ENCODE measurements at regions not wholly inside any gene's neighbourhood (a gene's known extent, or its start where the extent isn't known, plus 50 kb on each side); places are given as distances from the start of the nearest gene placed in this dataset.

- no peak for DNase-seq
- peaks cover 72% of the 10 kb centered on the region for H3K36me3 Mint-ChIP-seq (ENCODE audit: low read depth)
- peaks cover 65% of the 10 kb centered on the region for H3K36me3 ChIP-seq (ENCODE audit: control insufficient read depth, insufficient read depth, low read length)
- H3K27ac ChIP-seq (ENCODE audit: low read depth, low read length) = no peak overlapping the region
- H3K9ac ChIP-seq (ENCODE audit: extremely low read depth, low read length, poor library complexity, severe bottlenecking) = no peak overlapping the region
- no peak overlapping the region for H3K4me3 Mint-ChIP-seq
- no peaks in the 10 kb centered on the region for H3K9me3 ChIP-seq (ENCODE audit: control insufficient read depth, low read length)
- H3K4me1 ChIP-seq (ENCODE audit: control insufficient read depth, insufficient read depth, low read length) = no peaks in the 10 kb centered on the region
- H3K4me3 ChIP-seq (ENCODE audit: low read length) = no peak overlapping the region
- TF ChIP-seq, protein P1, sequence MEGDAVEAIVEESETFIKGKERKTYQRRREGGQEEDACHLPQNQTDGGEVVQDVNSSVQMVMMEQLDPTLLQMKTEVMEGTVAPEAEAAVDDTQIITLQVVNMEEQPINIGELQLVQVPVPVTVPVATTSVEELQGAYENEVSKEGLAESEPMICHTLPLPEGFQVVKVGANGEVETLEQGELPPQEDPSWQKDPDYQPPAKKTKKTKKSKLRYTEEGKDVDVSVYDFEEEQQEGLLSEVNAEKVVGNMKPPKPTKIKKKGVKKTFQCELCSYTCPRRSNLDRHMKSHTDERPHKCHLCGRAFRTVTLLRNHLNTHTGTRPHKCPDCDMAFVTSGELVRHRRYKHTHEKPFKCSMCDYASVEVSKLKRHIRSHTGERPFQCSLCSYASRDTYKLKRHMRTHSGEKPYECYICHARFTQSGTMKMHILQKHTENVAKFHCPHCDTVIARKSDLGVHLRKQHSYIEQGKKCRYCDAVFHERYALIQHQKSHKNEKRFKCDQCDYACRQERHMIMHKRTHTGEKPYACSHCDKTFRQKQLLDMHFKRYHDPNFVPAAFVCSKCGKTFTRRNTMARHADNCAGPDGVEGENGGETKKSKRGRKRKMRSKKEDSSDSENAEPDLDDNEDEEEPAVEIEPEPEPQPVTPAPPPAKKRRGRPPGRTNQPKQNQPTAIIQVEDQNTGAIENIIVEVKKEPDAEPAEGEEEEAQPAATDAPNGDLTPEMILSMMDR (conservative IDR thresholded peaks at IDR 0.05) = no peak
- H3K9me3 Mint-ChIP-seq = peaks cover 3% of the 10 kb centered on the region
- H3K27me3 ChIP-seq (ENCODE audit: control insufficient read depth, insufficient read depth, low read length, poor library complexity, severe bottlenecking) = no peaks in the 10 kb centered on the region
- 95 to 99% methylated on average over 10 to 16 of the region's 16 CpGs for WGBS, 2 experiments (ENCODE audit: insufficient coverage in 1 of 2, insufficient read length in 1 of 2)
- H3K27me3 Mint-ChIP-seq (ENCODE audit: insufficient read depth) = no peaks in the 10 kb centered on the region
- no peak overlapping the region for H3K27ac Mint-ChIP-seq
- no peaks in the 10 kb centered on the region for H3K4me1 Mint-ChIP-seq
Observed at GRCh38 chr19:5220866-5221265, 119.7 kb downstream of the PTPRS start.

- no peaks in the 10 kb centered on the region for H3K9me3 ChIP-seq (ENCODE audit: control insufficient read depth, low read length)
- no peak overlapping the region for H3K4me3 Mint-ChIP-seq
- TF ChIP-seq, protein P1 (conservative IDR thresholded peaks at IDR 0.05) = no peak
- no peaks in the 10 kb centered on the region for H3K4me1 Mint-ChIP-seq
- no peak for DNase-seq
- H3K9ac ChIP-seq (ENCODE audit: extremely low read depth, low read length, poor library complexity, severe bottlenecking) = no peak overlapping the region
- H3K4me3 ChIP-seq (ENCODE audit: low read length) = no peak overlapping the region
- no peaks in the 10 kb centered on the region for H3K4me1 ChIP-seq (ENCODE audit: control insufficient read depth, insufficient read depth, low read length)
- peaks cover 3% of the 10 kb centered on the region for H3K9me3 Mint-ChIP-seq
- H3K27me3 Mint-ChIP-seq (ENCODE audit: insufficient read depth) = no peaks in the 10 kb centered on the region
- no peak overlapping the region for H3K27ac ChIP-seq (ENCODE audit: low read depth, low read length)
- 96 to 100% methylated on average over 5 of the region's 5 CpGs for WGBS, 2 experiments (ENCODE audit: insufficient coverage in 1 of 2, insufficient read length in 1 of 2)
- peaks cover 67% of the 10 kb centered on the region for H3K36me3 ChIP-seq (ENCODE audit: control insufficient read depth, insufficient read depth, low read length)
- peaks cover 77% of the 10 kb centered on the region for H3K36me3 Mint-ChIP-seq (ENCODE audit: low read depth)
- no peak overlapping the region for H3K27ac Mint-ChIP-seq
- no peaks in the 10 kb centered on the region for H3K27me3 ChIP-seq (ENCODE audit: control insufficient read depth, insufficient read depth, low read length, poor library complexity, severe bottlenecking)
Observed at GRCh38 chr19:5220361-5220760, 120.3 kb downstream of the PTPRS start.

GRCh38 chr19:5219551-5220304 is 120.9 kb downstream of the PTPRS start:
- no peak overlapping the region for H3K27ac ChIP-seq (ENCODE audit: low read depth, low read length)
- H3K9me3 Mint-ChIP-seq = peaks cover 3% of the 10 kb centered on the region
- H3K4me1 Mint-ChIP-seq = no peaks in the 10 kb centered on the region
- TF ChIP-seq, protein P1 (conservative IDR thresholded peaks at IDR 0.05) = no peak
- no peak overlapping the region for H3K4me3 Mint-ChIP-seq
- no peaks in the 10 kb centered on the region for H3K9me3 ChIP-seq (ENCODE audit: control insufficient read depth, low read length)
- no peak for DNase-seq
- H3K4me1 ChIP-seq (ENCODE audit: control insufficient read depth, insufficient read depth, low read length) = no peaks in the 10 kb centered on the region
- peak overlapping the region; percentile 67 for H3K27ac Mint-ChIP-seq
- H3K27me3 Mint-ChIP-seq (ENCODE audit: insufficient read depth) = no peaks in the 10 kb centered on the region
- H3K36me3 Mint-ChIP-seq (ENCODE audit: low read depth) = peaks cover 83% of the 10 kb centered on the region
- no peaks in the 10 kb centered on the region for H3K27me3 ChIP-seq (ENCODE audit: control insufficient read depth, insufficient read depth, low read length, poor library complexity, severe bottlenecking)
- H3K36me3 ChIP-seq (ENCODE audit: control insufficient read depth, insufficient read depth, low read length) = peaks cover 70% of the 10 kb centered on the region
- 95 to 96% methylated on average over 19 to 27 of the region's 27 CpGs for WGBS, 2 experiments (ENCODE audit: insufficient coverage in 1 of 2, insufficient read length in 1 of 2)
- no peak overlapping the region for H3K4me3 ChIP-seq (ENCODE audit: low read length)
- H3K9ac ChIP-seq (ENCODE audit: extremely low read depth, low read length, poor library complexity, severe bottlenecking) = no peak overlapping the region
